ENCODE measurements at regions not wholly inside any gene's neighbourhood (a gene's known extent, or its start where the extent isn't known, plus 50 kb on each side); places are given as distances from the start of the nearest gene placed in this dataset.

- peaks cover 0 to 6% (median 0%) of the 10 kb centered on the region in 4 donors for H3K9me3 ChIP-seq (ENCODE audit: control insufficient read depth in 4 of 4, low read length in 3 of 4)
- TF ChIP-seq CTCF (IDR thresholded peaks at IDR 0.05; ENCODE audit: low read depth, low read length, missing input control) (no peak), ZBTB33 (IDR thresholded peaks at IDR 0.05) (no peak), GABPA (IDR thresholded peaks at IDR 0.05 in 1 of 2, conservative IDR thresholded peaks at IDR 0.05 in 1 of 2) (no peak)
- H3K4me1 ChIP-seq (ENCODE audit: control insufficient read depth in 4 of 4, insufficient read depth in 4 of 4, low read length in 3 of 4), result no peaks in the 10 kb centered on the region
- WGBS, result 91% methylated on average over 12 of the region's 12 CpGs
- no peak for DNase-seq (ENCODE audit: low spot score)
- H3K27ac ChIP-seq (ENCODE audit: low read depth in 1 of 2, low read length in 2 of 2), result no peak overlapping the region
- H3K4me3 ChIP-seq (ENCODE audit: low read depth in 1 of 3, low read length in 3 of 3), result no peak overlapping the region
- H3K27me3 ChIP-seq (ENCODE audit: control insufficient read depth in 4 of 4, insufficient read depth in 4 of 4, low read length in 3 of 4), result no peaks in the 10 kb centered on the region
- H3K36me3 ChIP-seq (ENCODE audit: control insufficient read depth in 4 of 4, insufficient read depth in 3 of 4, low read depth in 1 of 4, low read length in 3 of 4), result no peaks in the 10 kb centered on the region
- H3K9ac ChIP-seq (ENCODE audit: low read depth in 1 of 2, low read length in 2 of 2), result no peak overlapping the region
These were observed 193.0 kb upstream of the SHH start for GRCh38 chr7:156005202-156005691.

- Histone ChIP-seq H3K36me3 (ENCODE audit: control insufficient read depth in 4 of 4, insufficient read depth in 3 of 4, low read depth in 1 of 4, low read length in 3 of 4) (no peaks in the 10 kb centered on the region), H3K27me3 (ENCODE audit: control insufficient read depth in 4 of 4, insufficient read depth in 4 of 4, low read length in 3 of 4) (no peaks in the 10 kb centered on the region), H3K9ac (ENCODE audit: low read depth in 1 of 2, low read length in 2 of 2) (no peak overlapping the region), H3K27ac (ENCODE audit: low read depth in 1 of 2, low read length in 2 of 2) (no peak overlapping the region), H3K4me1 (ENCODE audit: control insufficient read depth in 4 of 4, insufficient read depth in 4 of 4, low read length in 3 of 4) (no peaks in the 10 kb centered on the region), H3K4me3 (ENCODE audit: low read depth in 1 of 3, low read length in 3 of 3) (no peak overlapping the region), H3K9me3 (ENCODE audit: control insufficient read depth in 4 of 4, low read length in 3 of 4) (peaks cover 0 to 6% (median 0%) of the 10 kb centered on the region in 4 donors)
- no peak for DNase-seq (ENCODE audit: low spot score)
- TF ChIP-seq CTCF (IDR thresholded peaks at IDR 0.05; ENCODE audit: low read depth, low read length, missing input control) (no peak), HNF4A (conservative IDR thresholded peaks at IDR 0.05) (no peak), ZBTB33 (IDR thresholded peaks at IDR 0.05) (no peak), JUND (IDR thresholded peaks at IDR 0.05) (no peak), HNF4G (IDR thresholded peaks at IDR 0.05) (no peak), NR2F2 (IDR thresholded peaks at IDR 0.05) (no peak), MAX (IDR thresholded peaks at IDR 0.05) (no peak), RXRA (IDR thresholded peaks at IDR 0.05) (no peak), ATF3 (IDR thresholded peaks at IDR 0.05) (no peak), FOXA1 (IDR thresholded peaks at IDR 0.05) (no peak), FOXA2 (IDR thresholded peaks at IDR 0.05) (no peak)
- WGBS, result 86% methylated on average over 38 of the region's 38 CpGs
These were observed 192.3 kb upstream of the SHH start for GRCh38 chr7:156004265-156005201.
